Adrenal gland (tissue), 9 donors: ENCODE measurements at regions not wholly inside any gene's neighbourhood (a gene's known extent, or its start where the extent isn't known, plus 50 kb on each side); places are given as distances from the start of the nearest gene placed in this dataset.
"Not testable (repeated sequence)": the region's sequence is repeated elsewhere in the genome, so short reads cannot be mapped to it uniquely, and the experiment has no call there.

Source experiments
- DNase-seq, 7 donors: peaks; one replicate each; pipeline ENCODE4 v3.0.0-alpha.2; 2019 to 2020
- H3K27ac ChIP-seq, 5 donors: fragments of 200-600 bp; sonication (generic) in 4 of 5; 1 replicate in 3 of 5; 2 replicates in 2 of 5; pipeline versions ENCODE4 v1.5.1 to v1.8.0; 2016 to 2020; ENCODE audit warnings: mild to moderate bottlenecking in 1 of 5
- H3K27me3 ChIP-seq: fragments of 200-600 bp; 2 replicates; pipeline ENCODE4 v1.8.0; 2021
- H3K36me3 ChIP-seq, 2 donors: fragments of 200-600 bp; replicated peaks in 1 of 2; 1 replicate in 1 of 2; 2 replicates in 1 of 2; pipeline versions ENCODE4 v1.5.1 to v1.8.0; 2018 to 2022
- H3K4me1 ChIP-seq, 2 donors: fragments of 200-600 bp; replicated peaks in 1 of 2; 1 replicate in 1 of 2; 2 replicates in 1 of 2; pipeline versions ENCODE4 v1.5.1 to v1.8.0; 2018 to 2021
- H3K4me3 ChIP-seq, 4 donors: fragments of 200-600 bp; sonication (generic) in 3 of 4; one replicate each; pipeline ENCODE4 v1.5.1; 2016 to 2018
- H3K9me3 ChIP-seq, 3 donors: fragments of 200-600 bp; sonication (generic) in 1 of 3; replicated peaks in 1 of 3; 1 replicate in 2 of 3; 2 replicates in 1 of 3; pipeline versions ENCODE4 v1.5.1 to v1.8.0; 2016 to 2021
- POLR2A ChIP-seq, 2 donors: fragments of 450-650 bp; IDR thresholded peaks; one replicate each; pipeline ENCODE4 v1.6.1; 2017; ENCODE audit warnings: antibody characterized with exemption in 2 of 2, mild to moderate bottlenecking in 2 of 2, moderate library complexity in 1 of 2
- WGBS, 4 donors: extraction: QIAGEN DNeasy Blood & Tissue Kit in 2 of 4; methylation state at CpG; one replicate each; pipeline versions ENCODE4 v1.1.5 to v1.1.7; 2013 to 2017; 5-methylcytosine and 5-hydroxymethylcytosine counted together
- intact Hi-C, 2 donors: fragments of 100-400 bp; cut with DNase I; formaldehyde crosslinking; loops; one replicate each; pipeline versions ENCODE4 v1.14.1 to v1.15.0; 2022 to 2023
- TF ChIP-seq, protein P1 (sequence below), 6 experiments: fragments of 450-650 bp in 4 of 6; fragments of 200-600 bp in 2 of 6; sonication (generic) in 1 of 6; IDR thresholded peaks; 1 replicate in 5 of 6; 2 replicates in 1 of 6; pipeline versions ENCODE4 v1.5.1 to v1.8.0; 2016 to 2021; ENCODE audit warnings: antibody characterized with exemption in 6 of 6, mild to moderate bottlenecking in 2 of 6, moderate library complexity in 1 of 6
- donor health status: healthy with polysubstance abuse.
- donor health status: Bipolar disorder and iron deficiency.
- donor health status: DM: yes; HTN: yes; CAD: no.
- donor health status: DM: no; HTN: no; CAD: no.
- donor health status: DM: no; HTN: no; CAD: no.

DNA sequence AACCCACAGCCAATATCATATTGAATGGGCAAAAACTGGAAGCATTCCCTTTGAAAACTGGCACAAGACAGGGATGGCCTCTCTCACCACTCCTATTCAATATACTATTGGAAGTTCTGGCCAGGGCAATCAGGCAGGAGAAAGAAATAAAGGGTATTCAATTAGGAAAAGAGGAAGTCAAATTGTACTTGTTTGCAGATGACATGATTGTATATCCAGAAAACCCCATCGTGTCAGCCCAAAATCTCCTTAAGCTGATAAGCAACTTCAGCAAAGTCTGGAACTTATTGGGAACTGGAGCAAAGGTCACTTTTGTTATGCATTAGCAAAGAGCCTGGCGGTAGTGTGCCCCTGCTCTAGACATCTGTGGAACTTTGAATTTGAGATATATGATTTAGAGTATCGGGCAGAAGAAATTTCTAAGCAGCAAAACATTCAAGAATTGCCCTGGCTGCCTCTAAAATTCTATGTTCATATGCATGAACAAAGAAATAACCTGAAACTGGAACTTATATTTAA, 53.4 kb upstream of the PSMA1 start:
- WGBS, 4 donors = 60 to 73% (median 70%) methylated on average over 3 of the region's 3 CpGs
- H3K9me3 ChIP-seq, DNase-seq, intact Hi-C loops, H3K4me3 ChIP-seq, H3K27ac ChIP-seq, H3K27me3 ChIP-seq, H3K4me1 ChIP-seq, H3K36me3 ChIP-seq: not testable (repeated sequence)

DNA sequence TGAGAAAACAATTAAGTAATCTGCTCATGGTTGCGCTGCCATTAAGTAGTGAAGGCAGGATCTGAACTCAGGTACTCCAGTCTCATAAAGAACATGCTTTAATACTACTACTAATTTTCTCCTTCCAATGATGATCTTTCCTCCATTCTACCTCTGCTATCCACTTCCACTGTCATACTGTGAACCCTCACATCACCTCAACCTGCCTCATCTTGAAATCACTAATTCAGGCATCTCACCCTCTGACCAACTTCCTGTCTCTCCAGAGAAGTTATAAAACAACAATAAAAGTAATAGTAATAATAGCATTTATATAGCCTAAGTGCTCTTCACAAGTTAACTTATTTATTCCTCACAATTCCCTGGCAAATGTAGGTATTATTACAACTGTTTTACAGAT, 57.1 kb upstream of the PSMA1 start:
- intact Hi-C loops = no loop called here
- Histone ChIP-seq H3K4me3 (no peak overlapping the region), H3K9me3 (no peaks in the 10 kb centered on the region), H3K4me1 (no peaks in the 10 kb centered on the region), H3K27ac (no peak overlapping the region), H3K36me3 (no peaks in the 10 kb centered on the region), H3K27me3 (no peaks in the 10 kb centered on the region)
- no peak for DNase-seq
- 82 to 95% (median 92%) methylated on average over 1 of the region's 1 CpG for WGBS, 4 donors
- TF ChIP-seq, protein P1, sequence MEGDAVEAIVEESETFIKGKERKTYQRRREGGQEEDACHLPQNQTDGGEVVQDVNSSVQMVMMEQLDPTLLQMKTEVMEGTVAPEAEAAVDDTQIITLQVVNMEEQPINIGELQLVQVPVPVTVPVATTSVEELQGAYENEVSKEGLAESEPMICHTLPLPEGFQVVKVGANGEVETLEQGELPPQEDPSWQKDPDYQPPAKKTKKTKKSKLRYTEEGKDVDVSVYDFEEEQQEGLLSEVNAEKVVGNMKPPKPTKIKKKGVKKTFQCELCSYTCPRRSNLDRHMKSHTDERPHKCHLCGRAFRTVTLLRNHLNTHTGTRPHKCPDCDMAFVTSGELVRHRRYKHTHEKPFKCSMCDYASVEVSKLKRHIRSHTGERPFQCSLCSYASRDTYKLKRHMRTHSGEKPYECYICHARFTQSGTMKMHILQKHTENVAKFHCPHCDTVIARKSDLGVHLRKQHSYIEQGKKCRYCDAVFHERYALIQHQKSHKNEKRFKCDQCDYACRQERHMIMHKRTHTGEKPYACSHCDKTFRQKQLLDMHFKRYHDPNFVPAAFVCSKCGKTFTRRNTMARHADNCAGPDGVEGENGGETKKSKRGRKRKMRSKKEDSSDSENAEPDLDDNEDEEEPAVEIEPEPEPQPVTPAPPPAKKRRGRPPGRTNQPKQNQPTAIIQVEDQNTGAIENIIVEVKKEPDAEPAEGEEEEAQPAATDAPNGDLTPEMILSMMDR (IDR thresholded peaks at IDR 0.05) = no peak
- no peak for TF ChIP-seq POLR2A (IDR thresholded peaks at IDR 0.05)

DNA sequence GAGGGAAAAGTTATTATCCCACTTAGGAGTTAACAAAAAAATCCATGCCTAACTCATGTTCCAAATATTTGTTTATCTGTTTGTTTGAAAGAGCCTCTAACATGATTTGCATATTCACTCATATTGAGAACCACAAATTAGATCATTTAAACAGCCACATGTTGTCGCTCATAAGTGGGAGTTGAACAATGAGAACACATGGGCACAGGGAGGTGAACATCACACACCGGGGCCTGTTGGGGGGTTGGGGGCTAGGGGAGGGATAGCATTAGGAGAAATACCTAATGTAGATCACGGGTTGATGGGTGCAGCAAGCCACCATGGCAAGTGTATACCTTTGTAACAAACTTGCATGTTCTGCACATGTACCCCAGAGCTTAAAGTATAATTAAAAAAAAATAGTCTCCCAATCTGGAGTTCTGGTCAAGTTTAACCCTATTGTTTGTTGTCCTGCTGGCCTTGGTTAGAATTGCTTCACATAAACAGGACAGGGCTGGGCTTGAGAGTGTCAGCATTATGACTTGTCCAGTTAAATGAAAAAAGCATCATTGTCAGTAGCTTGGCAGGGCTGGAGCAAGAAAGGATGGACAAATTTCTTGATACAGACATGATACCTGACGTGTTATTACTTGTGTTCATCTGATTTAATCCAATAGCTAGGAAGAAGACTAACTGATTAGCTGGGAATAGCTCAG, 57.8 kb upstream of the PSMA1 start:
- H3K27ac ChIP-seq = no peak overlapping the region
- no peak for DNase-seq
- H3K9me3 ChIP-seq = no peaks in the 10 kb centered on the region
- 70 to 90% (median 83%) methylated on average over 4 of the region's 4 CpGs for WGBS, 4 donors
- H3K36me3 ChIP-seq = no peaks in the 10 kb centered on the region
- no peaks in the 10 kb centered on the region for H3K27me3 ChIP-seq
- intact Hi-C loops = no loop called here
- no peak for TF ChIP-seq POLR2A (IDR thresholded peaks at IDR 0.05)
- TF ChIP-seq, protein P1 (IDR thresholded peaks at IDR 0.05) = no peak
- no peak overlapping the region for H3K4me3 ChIP-seq
- no peaks in the 10 kb centered on the region for H3K4me1 ChIP-seq

DNA sequence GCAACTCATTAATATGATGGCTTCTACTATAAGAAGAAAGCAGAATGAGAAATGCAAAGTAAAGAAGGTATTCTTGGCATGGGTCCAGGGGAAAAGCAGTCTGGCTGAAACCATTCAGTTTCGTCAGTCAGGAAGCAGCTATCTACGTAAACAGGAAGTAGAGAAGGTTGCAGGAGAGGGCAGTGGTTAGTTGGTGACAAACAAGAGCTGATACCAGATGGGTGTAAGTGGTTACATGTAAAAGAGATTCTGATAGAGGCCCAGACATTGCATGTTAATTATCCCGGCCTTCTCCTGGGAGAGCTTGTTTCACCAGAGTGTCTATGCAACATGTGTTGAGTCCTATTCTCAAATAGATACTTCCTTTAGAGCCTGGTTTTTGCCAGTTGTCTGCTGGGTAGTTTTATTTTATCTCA, 58.4 kb upstream of the PSMA1 start:
- H3K27me3 ChIP-seq = no peaks in the 10 kb centered on the region
- H3K27ac ChIP-seq = peak overlapping the region in 1 of 5 donors; percentile 37
- H3K4me3 ChIP-seq = no peak overlapping the region
- TF ChIP-seq, protein P1 (IDR thresholded peaks at IDR 0.05) = no peak
- TF ChIP-seq POLR2A (IDR thresholded peaks at IDR 0.05) = no peak
- 43 to 48% (median 44%) methylated on average over 3 of the region's 3 CpGs for WGBS, 4 donors
- no peaks in the 10 kb centered on the region for H3K9me3 ChIP-seq
- DNase-seq = peak in 4 of 7 donors; percentile 29 to 57 (median 40)
- intact Hi-C loops = no loop called here
- no peaks in the 10 kb centered on the region for H3K4me1 ChIP-seq
- H3K36me3 ChIP-seq = no peaks in the 10 kb centered on the region

DNA sequence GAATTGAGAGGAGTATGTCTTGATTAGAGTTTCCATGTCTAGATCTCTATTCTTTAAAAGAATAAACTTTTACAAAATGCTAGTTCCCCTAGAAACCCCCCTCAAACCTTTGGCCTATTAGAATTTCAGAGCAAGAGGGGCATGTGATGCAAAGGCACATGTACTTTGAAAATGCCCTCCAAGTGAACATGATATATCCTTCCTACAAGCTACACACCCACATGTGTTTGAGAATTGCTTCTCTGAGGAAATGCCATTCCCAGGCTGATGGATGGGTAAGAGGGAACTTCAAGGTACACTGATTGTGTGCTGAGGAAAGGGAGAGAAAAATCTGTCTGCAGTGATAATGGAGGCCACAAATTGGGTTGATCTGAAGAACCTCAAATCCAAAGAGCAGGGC, 59.5 kb upstream of the PSMA1 start:
- DNase-seq = no peak

More for the DNA sequence above, 59.5 kb upstream of the PSMA1 start:
- H3K4me1 ChIP-seq = no peaks in the 10 kb centered on the region
- no peak overlapping the region for H3K27ac ChIP-seq
- intact Hi-C loops = no loop called here
- no peak for TF ChIP-seq POLR2A (IDR thresholded peaks at IDR 0.05)
- TF ChIP-seq, protein P1 (IDR thresholded peaks at IDR 0.05) = no peak
- no peak overlapping the region for H3K4me3 ChIP-seq
- no peaks in the 10 kb centered on the region for H3K9me3 ChIP-seq
- no peaks in the 10 kb centered on the region for H3K27me3 ChIP-seq
- H3K36me3 ChIP-seq = no peaks in the 10 kb centered on the region
